NCI-H2107 treated with DMSO at 0.1 percent for 48 hours (cell line): ENCODE measurements at regions not wholly inside any gene's neighbourhood (a gene's known extent, or its start where the extent isn't known, plus 50 kb on each side); places are given as distances from the start of the nearest gene placed in this dataset.

ENCODE experiments used
- DNase-seq: peaks from one replicate; lab custom pipeline; 2025; ENCODE audit not compliant: unreplicated experiment; lab: John Stamatoyannopoulos, UW

DNA sequence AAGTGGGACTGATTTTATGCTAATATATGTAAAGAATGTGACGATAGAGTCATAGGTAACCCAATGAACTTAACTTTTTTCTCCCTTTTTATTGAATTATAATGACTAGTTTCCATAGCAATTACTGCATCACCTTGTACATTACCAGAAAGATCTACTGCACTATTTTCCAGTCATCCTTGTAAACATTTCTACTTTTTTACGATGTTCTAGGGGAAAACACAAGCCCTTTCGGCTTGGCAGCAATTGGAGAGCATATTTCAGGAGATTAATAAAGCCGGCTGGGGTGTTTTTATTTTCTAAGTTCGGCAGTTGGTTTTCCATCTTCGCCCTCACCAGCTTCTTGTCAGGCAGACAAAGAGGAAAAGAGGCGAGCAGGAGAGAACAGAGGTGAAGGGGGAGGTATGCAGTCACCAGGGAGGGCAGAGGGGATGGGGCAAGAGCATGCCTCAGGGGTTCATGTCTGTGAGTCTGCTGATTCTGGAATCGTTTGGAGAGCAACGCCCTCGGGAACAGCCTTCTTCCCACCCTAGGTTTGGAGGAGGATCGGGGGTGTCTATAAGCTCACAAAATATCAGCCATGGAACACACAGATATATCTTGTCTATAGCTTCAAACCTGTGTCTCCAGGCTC, 476.4 kb downstream of the MIAT start:
- no peak for DNase-seq

DNA sequence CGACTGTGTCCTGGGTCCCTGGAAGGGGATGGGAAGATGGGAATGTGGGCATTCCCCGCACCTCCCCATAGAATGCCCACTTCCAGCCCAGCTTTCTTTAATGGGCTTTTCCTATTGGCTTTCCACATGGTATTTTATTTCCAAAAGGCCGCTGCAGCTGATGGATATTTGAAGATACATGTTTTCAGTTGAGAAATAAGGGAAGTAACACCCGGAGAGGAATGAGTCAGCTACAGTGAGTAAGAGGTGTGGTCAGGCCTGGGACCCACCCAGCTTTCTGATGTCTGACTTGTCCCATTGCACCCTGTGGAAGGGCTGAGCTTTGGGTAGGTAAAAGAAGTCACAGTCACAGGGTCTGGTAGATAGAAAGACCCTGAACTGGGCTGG, 476.9 kb downstream of the MIAT start:
- DNase-seq = no peak

DNA sequence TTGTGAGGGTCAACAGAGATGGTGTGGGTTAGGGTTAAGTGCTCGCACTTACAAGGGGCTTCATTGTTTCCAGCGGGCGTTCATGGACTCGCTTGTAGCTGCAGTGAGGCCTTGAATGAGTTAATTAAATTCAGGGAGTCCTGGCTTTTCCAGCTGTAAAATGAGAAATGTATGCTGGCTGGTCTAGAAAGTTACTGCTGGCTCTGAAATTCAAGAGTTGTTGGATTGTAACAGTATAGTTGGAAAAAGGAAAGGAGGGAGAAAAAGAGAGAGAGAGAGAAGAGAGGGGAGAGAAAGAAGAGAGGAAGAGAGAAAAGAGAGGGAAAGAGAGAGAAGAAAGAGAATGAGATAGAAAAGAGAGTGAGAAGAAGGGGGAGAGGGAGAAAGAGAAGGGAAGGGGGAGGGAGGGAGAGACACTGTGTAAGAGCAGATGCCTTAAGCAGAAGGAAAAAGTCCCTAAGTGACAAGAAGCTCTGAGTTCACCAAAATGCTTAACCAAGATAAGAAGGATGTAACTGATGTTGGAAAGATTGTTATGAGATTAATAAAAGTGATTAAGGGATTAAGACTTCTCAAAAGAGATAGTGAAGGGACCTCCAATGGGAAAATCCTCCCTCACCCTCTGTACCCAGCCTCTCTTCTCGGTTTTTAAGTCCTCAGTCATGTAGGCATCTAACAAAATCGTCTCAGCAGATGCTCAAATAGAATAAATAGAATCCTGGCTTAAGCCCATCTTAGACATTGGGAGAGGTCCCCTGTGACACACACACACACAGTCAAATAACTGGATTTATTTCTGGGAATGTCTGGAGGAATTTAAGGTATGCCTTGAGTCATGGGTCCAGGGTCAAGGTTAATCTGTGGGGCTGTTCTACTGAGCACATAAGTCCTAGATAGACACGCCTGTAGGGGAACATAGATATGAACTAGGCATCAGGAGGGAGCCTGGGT, 477.9 kb downstream of the MIAT start:
- DNase-seq = no peak

DNA sequence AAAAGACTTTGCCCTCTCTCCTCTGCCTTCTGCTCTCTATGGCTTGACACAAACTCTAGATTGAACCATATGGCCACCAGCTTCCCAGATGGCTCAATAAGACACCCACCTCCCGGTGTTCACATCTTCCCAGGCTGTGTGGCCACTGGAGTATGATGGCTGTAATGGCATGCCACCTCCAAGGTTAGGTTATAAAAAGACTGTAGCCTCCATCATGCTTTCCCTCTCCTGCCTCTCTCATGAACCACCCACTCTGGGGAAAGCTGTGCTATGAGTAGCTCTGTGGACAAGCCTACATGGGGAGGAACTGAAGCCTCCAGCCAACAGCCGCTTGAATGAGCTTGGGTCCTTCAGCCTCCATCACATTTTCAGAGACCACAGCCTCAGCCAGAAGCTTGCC, 479.2 kb downstream of the MIAT start:
- DNase-seq = no peak

DNA sequence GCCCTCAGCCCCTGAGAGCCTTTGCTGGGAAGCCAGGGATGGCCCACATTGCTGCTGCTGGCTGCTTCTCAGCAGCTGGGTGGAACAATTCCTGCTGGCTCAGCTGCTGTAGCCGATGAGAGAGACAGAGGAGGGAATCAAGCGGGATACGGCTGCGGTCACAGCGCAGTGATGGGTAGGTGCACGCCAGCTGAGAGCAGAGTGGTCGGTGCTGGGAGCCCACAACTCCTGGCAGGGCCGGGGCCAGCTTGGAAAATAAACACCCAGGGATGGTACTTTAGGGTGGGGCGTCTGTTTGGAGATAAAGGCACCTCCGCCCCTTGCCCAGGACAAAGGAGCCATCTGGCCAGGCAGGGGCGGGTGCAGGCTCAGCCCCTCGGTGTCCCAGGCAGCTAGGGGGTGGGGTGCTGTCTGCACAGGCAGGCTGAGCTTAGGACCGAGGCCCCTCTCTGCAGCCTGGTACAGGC, 480.5 kb downstream of the MIAT start:
- DNase-seq = no peak

DNA sequence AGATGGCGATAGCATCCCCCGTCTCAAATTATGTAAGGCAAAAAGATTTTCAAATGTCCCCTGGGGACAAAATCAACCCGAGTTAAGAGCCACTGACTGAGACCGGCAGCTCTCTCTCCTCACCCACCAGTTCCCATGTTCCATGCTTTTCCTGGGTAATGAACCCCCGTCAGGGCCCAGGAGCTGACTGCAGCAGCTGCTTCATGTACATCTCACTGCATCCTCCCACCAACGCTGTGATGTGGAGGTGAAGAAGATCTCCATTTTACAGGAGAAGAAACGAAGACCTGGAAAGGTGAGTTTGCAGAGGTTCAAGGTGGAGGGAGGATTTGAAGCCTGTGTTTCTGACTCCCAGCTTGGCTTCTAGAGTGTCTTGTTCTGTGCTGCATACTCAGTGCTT, 481.1 kb downstream of the MIAT start:
- DNase-seq = no peak

DNA sequence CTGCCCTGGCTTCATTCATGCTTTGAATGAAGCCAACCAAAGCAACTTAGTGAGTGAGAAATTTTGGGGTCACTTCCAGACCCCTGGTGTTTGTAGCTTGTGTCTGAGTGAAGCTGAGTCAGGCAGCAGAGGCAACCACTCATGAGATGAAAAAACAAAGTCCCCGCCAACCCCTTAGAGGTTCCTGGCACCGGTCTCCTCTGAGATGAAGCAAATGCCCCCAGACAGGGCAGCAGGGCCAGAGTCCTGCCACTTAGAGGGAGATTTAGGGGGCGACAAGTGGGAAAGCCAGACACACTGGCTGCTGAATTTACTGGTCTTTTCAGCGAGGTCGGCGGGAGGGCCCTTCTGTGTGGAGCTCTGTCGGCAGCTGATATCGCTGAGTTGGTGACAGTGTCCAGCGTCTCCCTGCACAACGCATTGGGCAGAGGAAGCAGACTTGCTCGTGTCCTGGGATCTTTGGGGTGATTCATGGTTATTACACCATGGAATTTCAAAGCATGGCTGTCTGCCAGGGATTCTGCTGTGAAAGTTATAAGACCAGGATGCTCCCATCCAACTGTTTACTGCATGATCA, 482.6 kb downstream of the MIAT start:
- no peak for DNase-seq

DNA sequence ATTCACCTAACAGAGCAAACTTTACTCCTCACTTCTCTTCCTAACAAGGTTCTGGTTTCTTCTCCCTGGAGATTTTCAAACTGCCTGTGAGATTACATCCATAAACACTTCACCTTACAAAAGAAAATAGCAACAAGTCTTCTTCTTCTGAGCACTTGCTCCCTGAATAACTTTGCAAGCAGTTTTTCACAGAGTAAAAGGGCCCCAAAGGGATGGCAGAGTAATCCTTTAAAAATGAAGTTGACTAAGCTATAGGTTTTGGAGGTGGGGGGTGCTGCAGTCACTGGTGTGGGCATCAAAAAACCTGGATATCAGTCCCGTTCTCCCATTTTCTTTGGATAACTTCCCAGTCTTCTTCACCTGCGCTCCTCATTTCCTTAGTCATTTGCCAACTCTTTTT, 484.9 kb downstream of the MIAT start:
- no peak for DNase-seq

DNA sequence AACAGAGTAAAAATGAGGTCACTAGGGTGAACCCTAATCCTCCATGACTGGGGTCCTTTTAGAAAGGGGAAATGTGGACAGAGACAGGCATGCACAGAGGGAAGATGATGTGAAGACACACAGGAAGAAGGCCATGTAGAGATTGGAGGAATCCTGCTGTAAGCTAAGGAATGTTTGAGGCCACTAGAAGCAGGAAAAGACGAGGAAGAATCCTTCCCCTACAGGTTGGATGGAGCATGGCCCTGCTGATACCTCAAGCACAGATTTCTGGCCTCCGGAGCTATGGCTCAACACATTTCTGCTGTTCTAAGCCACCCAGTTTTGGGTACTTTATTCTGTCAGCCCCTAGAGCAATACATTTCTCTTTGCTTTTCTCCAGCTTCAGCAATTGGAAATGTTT, 486.9 kb downstream of the MIAT start:
- no peak for DNase-seq

DNA sequence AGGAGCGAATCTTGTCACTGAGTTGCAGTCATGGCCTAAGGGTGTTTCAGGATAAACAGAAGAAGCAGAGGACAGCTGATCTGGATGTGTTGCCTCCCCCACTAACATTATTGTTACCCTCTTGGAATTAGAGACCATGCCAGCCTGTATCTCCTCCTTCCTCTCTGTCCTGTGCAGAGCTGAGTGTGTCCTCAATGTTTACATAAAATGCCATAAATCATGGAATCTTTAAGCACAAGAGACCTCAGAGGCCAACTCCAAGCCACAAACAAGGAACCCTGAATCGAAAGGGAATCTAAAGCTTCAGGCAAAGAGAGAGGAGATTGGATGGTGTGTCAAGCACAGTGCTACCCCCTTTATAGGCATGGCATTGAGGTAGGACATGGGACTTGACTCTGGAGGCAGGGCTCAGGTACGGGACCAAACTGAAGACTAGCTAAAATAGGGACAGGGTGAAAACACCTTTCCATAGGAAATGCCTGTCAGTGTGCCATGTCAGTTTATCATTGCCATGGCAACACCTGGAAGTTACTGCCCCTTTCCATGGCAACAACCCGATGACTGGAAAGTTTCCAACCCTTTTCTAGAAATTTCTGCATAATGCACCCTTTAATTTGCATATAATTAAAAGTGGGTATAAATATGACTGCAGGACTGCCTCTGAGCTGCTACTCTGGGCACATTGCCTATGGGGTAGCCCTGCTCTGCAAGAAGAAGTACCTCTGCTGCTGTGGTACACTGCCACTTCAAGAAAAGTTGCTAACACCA, 489.7 kb downstream of the MIAT start:
- no peak for DNase-seq

DNA sequence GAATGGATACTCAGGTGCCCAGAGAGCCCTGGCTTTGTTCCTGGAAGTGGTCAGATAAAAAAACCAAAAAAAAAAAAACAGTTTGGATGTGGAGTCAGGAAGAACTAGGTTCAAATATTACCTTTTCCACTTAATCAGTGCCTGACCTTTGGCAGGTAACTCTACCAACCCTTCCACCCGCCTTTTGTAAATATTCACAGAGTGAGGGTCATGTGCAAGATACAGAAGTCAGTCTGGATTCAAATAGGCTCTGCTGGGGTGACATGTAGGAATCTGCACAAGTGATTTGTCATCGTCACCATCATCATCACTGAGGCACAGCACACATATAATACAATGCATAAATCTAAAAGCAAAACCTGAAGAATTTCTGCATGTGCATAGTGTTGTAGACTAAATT, 490.7 kb downstream of the MIAT start:
- DNase-seq = no peak

DNA sequence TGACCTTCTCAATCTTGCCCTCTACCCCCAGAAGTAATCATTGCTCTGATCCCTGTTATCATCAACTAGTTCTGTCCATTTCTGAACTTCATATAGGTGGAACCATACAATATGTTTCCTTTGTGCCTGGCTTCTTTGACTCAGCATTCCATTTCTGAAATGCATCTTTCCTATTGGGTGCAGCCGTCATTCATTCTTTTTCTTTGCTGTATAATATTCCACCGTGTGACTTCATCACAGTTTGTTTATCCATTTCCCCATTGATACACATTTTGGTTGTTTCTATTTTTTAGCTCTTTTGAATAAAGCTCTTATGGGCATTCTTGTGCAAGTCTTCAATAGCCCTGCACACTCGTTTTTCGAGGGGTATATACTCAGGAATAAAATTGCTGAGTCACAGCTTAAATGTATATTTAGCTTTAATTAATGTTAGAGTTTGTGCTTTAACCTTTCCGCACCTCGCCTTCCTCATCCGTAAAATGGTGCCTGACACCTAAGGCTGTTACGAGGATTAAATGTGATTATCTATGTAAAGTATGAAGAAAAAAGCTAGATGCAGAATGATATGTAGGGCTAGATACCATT, 491.6 kb downstream of the MIAT start:
- DNase-seq = no peak

DNA sequence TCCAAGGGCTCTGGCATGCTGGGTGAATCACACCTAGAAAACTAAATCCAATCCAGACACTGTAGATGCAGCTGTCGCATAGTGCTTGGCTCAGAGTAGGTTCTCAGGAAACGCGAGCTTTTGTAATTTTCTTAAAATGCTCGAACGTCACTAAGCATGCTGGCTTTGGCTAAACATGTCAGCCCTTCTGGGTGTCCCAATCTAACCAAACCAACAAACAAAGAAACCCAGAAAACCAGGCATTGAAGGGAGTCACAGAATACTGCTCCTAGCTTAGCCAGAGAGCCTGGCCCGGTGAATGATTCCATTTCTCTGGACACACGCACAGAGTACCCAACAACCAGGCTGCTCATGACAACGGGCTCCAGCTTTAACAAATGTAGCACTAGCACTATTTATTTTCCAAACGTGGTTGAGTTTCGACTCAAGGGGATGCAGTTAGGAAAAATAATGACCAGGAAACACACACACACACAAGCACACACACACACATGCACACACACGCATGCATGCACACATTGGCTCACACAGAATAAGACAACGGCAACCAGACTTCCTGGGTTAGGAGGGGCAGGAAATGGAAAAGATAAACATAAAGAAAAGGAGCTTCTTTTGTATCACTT, 492.6 kb downstream of the MIAT start:
- no peak for DNase-seq

DNA sequence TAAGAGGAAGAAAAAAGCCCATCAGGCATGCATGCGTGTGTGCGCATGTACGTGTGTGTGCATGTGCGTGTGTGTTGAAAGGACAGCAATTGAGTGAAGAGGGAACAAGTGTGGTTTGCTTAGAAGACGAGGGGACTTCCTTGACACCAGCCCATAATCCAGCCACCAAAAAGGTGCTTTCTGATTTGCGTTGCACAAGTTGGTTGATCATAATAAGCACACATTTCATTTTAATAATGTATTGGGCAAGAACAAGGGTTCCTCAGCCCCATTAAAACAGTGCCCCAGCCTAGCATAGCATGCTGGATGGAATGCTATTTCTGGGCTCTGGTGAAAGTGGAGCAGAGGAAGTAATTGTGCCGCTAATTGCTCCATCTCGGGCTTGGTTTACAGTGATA, 493.2 kb downstream of the MIAT start:
- DNase-seq = no peak

DNA sequence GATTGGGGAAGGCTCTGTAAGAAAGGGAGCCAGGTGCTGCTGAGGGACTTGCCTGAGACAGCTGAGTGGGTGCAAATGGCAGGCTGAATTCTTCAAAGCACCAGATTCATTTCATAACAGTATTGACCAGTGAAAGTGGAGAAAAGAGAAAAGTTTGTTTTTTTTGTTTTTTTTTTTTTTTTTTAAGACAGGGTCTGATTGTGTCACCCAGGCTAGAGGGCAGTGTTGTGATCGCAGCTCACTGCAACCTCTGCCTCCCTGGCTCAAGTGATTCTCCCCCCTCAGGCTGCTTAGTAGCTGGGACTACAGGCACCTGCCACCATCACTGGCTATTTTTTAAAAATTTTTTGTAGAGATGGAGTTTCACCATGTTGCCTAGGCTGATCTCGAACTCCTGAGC, 494.0 kb downstream of the MIAT start:
- DNase-seq = no peak

DNA sequence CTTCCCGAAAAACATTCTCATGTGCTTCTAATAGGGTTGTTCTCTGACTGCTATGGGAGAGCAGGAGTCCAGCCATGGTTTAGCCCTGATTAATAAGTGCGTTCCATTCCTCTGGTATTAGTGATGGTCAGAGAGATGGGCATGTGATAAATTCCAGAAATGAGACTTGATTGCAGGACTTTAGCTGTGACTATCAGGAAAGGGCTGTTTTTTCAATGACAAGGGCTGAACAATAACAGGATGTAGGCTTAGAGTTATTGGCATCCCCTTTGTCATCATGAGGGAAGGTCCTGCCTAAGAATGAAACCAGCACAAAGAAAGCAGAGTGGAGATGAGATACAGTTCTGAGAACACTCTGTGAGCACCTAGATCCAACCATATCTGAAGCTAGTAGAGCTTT, 494.6 kb downstream of the MIAT start:
- DNase-seq = no peak

DNA sequence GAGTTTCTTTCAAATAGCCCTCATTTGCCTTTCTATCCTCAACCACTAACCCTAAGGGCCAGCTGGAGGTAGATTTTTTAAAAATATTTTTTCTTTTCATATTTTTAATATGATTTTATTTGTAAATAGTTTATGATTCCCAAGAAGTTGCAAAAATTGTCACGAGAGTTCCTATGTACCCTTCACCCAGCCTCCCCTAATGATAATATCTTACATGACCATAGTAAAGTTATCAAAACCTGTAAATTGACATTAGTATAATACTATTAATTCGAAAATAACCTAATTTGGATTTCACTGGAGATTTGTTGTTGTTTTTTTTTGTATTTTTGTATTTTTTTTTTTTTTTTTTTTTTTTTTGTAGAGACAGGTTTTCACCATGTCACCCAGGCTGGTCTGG, 495.5 kb downstream of the MIAT start:
- no peak for DNase-seq

DNA sequence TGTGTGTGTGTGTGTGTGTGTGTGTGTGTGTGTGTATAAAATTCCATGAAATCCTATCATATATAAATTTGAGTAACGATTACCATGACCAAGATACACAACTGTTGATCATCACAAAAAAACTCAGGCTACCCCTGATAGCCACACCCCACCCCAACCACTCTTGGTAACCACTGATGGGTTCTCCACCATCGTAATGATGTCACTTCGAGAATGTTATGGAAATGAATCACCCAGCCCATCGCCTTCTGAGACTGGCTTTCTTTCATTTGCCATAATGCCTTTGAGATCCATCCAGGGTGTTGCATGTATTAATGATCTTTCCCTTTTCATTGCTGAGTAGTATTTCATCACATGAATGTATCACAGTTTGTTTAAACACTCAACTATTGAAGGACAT, 496.0 kb downstream of the MIAT start:
- DNase-seq = no peak

DNA sequence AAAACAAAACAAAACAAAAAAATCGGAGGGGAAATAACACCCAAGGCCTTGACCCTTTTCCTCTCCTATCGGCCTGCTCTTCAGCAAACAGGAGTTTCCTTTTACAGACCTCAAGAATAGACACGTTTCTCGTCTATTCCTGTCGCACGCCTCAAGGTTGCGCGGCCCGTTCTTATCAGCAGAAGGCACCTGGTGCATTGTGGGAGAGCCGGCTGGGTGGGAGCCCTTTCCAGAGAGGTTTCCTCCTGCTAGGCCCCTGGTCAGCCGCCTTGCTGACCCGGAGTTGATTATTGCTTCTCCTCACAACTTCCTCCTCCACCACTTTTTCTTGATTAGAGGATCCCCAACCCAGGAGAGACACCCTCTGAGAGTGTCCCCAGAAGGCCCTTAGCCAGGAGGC, 497.3 kb downstream of the MIAT start:
- no peak for DNase-seq

DNA sequence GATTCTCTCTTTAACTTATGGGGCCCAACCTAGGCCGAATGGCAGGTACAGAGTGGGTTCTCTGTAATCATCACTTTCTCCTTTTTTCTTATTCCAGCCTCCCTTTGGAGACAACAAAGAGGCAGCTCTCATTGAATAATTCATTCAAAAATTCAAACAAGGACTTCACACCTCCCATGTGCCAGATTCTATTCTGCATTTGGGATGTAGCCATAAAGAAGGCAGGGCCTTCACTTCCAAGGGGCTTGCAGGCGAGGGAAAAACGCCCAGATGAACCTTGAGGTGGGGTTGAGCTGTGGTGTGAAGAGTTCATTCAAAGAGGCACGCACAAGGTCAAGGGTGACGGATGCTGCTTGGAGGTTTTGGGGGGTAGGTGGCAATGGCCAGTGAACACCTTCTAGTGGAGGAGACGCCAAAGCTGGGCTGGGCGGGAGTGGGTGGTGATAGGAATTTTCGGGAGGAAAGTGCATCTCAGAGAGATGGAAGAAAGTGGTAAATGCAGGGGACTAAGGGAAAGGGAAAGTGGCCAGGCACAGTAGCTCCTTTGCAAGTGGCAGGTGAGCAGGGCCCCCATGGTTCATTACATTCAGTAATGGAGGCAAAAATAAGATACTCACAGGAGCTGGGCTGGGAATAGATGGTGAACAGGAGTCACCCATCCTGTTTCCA, 499.6 kb downstream of the MIAT start:
- no peak for DNase-seq
